Right lobe of liver (tissue), 6 donors: ENCODE measurements at regions not wholly inside any gene's neighbourhood (a gene's known extent, or its start where the extent isn't known, plus 50 kb on each side); places are given as distances from the start of the nearest gene placed in this dataset.

ENCODE experiments used
- ATAC-seq, 4 donors: fragments of 200-7000 bp; cut with Tn5 transposase; one replicate each; pipeline ENCODE4 v1.9.1; 2020; ENCODE audit warnings: mild to moderate bottlenecking in 4 of 4, moderate library complexity in 4 of 4
- DNase-seq, 3 donors: peaks; one replicate each; pipeline ENCODE4 v3.0.0-alpha.2; 2020
- H3K27ac ChIP-seq, 3 donors: fragments of 200-600 bp; one replicate each; pipeline ENCODE4 v1.8.0; 2022
- H3K27me3 ChIP-seq, 2 donors: fragments of 200-600 bp; one replicate each; pipeline ENCODE4 v1.8.0; 2022
- H3K36me3 ChIP-seq, 4 donors: fragments of 200-600 bp; sonication (generic) in 1 of 4; one replicate each; pipeline versions ENCODE4 v1.5.1 to v1.8.0; 2017 to 2022; ENCODE audit warnings: control low read depth in 1 of 4
- H3K4me1 ChIP-seq, 4 donors: fragments of 200-600 bp; sonication (generic) in 1 of 4; one replicate each; pipeline versions ENCODE4 v1.5.1 to v1.8.0; 2017 to 2022; ENCODE audit warnings: control low read depth in 1 of 4
- H3K4me3 ChIP-seq, 3 donors: fragments of 200-600 bp; one replicate each; pipeline ENCODE4 v1.8.0; 2022
- H3K9me3 ChIP-seq, 4 donors: fragments of 200-600 bp; sonication (generic) in 1 of 4; one replicate each; pipeline versions ENCODE4 v1.5.1 to v1.8.0; 2017 to 2022; ENCODE audit warnings: control low read depth in 1 of 4
- POLR2A ChIP-seq: fragments of 450-650 bp; IDR thresholded peaks from one replicate; pipeline ENCODE4 v1.6.1; 2017; ENCODE audit warnings: antibody characterized with exemption, mild to moderate bottlenecking
- WGBS: methylation state at CpG from one replicate; pipeline ENCODE4 v1.1.6; 2018; ENCODE audit warnings: low coverage, low lambda C conversion rate; ENCODE audit not compliant: insufficient coverage; ENCODE audit errors: missing lambda C conversion rate; 5-methylcytosine and 5-hydroxymethylcytosine counted together
- intact Hi-C, 2 donors: fragments of 100-400 bp; cut with DNase I; formaldehyde crosslinking; loops; one replicate each; pipeline versions ENCODE4 v1.11.2 to v1.14.1; 2022
- TF ChIP-seq, protein P1 (sequence below), 4 donors: fragments of 200-600 bp in 3 of 4; fragments of 450-650 bp in 1 of 4; IDR thresholded peaks; one replicate each; pipeline versions ENCODE4 v1.5.1 to v1.8.0; 2016 to 2022; ENCODE audit warnings: antibody characterized with exemption in 4 of 4, mild to moderate bottlenecking in 2 of 4
- donor health status: DM: no; HTN: yes; CAD: no.
- donor health status: DM: no; HTN: no; CAD: no.
- donor health status: DM: no; HTN: no; CAD: no.
- donor health status: DM: no; HTN: yes; CAD: no.
- donor health status: DM: no; HTN: yes; CAD: no.

DNA sequence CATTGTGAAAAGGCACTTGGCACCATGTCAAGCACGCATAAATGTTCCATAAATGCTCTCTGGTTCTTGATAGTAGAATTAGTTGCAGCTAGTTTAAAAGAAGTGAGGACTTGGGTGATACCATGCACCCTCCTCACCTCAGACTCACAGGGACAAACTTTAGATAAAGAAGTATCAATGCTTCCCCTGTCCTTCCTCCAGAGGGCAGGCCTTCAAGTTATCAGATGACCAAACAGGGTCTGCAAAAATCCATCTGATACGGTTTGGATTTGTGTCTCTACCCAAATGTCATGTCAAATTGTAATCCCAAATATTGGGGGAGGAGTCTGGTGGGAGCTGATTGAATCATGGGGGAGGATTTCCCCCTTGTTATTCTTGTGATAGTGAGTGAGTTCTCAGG is 54.1 kb downstream of the C1QL2 start:
- Histone ChIP-seq H3K27me3 (no peaks in the 10 kb centered on the region), H3K4me3 (no peak overlapping the region), H3K27ac (no peak overlapping the region), H3K9me3 (no peaks in the 10 kb centered on the region), H3K36me3 (no peaks in the 10 kb centered on the region), H3K4me1 (no peaks in the 10 kb centered on the region)
- no peak for ATAC-seq
- no peak for TF ChIP-seq POLR2A
- TF ChIP-seq, protein P1, sequence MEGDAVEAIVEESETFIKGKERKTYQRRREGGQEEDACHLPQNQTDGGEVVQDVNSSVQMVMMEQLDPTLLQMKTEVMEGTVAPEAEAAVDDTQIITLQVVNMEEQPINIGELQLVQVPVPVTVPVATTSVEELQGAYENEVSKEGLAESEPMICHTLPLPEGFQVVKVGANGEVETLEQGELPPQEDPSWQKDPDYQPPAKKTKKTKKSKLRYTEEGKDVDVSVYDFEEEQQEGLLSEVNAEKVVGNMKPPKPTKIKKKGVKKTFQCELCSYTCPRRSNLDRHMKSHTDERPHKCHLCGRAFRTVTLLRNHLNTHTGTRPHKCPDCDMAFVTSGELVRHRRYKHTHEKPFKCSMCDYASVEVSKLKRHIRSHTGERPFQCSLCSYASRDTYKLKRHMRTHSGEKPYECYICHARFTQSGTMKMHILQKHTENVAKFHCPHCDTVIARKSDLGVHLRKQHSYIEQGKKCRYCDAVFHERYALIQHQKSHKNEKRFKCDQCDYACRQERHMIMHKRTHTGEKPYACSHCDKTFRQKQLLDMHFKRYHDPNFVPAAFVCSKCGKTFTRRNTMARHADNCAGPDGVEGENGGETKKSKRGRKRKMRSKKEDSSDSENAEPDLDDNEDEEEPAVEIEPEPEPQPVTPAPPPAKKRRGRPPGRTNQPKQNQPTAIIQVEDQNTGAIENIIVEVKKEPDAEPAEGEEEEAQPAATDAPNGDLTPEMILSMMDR (IDR thresholded peaks at IDR 0.05) = no peak
- no peak for DNase-seq
- WGBS = 17% methylated on average over 2 of the region's 2 CpGs
- intact Hi-C loops = no loop called here

DNA sequence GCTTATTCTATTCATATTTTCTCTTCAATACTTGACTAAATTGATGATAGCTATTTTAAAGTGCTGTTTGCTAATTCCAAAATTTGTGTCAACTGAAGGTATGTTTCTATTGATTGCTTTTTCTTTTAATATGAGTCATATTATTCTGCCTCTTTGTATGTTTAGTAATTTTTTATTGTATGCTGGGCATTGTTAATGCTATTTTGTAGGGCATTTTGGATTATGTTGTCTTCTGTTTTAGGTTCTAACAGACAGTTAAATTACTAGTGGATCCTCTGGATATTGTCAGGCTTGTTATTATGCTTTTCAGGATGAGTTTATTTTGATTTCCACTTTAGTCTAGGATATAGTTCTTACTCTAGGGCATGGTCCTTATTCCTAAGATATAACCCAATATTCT is 55.6 kb downstream of the C1QL2 start:
- intact Hi-C loops = no loop called here
- Histone ChIP-seq H3K36me3 (no peaks in the 10 kb centered on the region), H3K9me3 (no peaks in the 10 kb centered on the region), H3K4me1 (no peaks in the 10 kb centered on the region), H3K27ac (no peak overlapping the region), H3K27me3 (no peaks in the 10 kb centered on the region), H3K4me3 (no peak overlapping the region)
- TF ChIP-seq, protein P1 (IDR thresholded peaks at IDR 0.05) = no peak
- DNase-seq = no peak
- no peak for ATAC-seq

DNA sequence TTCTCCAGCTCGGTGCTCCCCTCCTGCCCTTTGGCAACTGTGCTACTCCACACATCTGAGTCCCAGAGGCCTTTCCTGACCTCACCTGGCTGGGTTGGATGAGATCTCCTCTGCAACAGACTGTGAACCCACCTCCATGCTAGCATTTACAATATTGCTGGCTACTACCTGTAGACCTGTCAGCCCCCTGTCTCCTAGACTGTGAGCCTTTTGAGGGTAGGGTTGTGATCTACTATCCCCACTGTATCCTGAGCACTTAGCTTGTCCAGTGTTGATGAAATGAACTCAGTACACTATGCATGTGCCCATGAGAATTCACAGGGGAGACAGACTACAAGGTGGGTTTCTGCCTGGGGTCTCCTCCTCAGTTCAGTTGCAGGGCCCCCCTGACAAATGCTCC is 70.1 kb downstream of the C1QL2 start:
- 80% methylated on average over 1 of the region's 1 CpG for WGBS
- ATAC-seq = no peak
- no peak overlapping the region for H3K27ac ChIP-seq
- H3K27me3 ChIP-seq = no peaks in the 10 kb centered on the region
- intact Hi-C loops = no loop called here
- no peaks in the 10 kb centered on the region for H3K36me3 ChIP-seq
- TF ChIP-seq POLR2A = no peak
- TF ChIP-seq, protein P1 (IDR thresholded peaks at IDR 0.05) = no peak
- H3K4me3 ChIP-seq = no peak overlapping the region
- H3K9me3 ChIP-seq = no peaks in the 10 kb centered on the region
- DNase-seq = no peak
- H3K4me1 ChIP-seq = no peaks in the 10 kb centered on the region

DNA sequence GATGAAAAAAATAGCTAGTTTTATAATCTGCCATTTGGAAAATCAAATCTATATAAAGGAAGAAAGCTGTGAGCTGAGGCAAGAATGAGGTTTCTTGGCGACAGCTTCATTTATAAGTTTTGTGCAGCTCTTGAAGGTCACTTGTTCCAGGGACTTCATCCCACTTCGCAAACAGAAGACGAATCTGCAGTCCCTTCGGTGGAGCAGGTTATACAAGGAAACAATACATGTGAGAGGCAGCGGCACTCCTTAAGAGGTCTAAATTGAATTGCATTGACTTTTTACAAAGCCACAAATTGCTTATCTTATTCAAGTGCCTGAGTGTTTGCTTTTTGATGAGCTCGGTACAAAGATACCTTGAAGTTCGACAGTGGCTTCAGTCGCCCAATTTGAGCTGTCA is 72.2 kb downstream of the C1QL2 start:
- TF ChIP-seq, protein P1 (IDR thresholded peaks at IDR 0.05) = no peak
- no peak for TF ChIP-seq POLR2A
- no peak for DNase-seq
- Histone ChIP-seq H3K36me3 (no peaks in the 10 kb centered on the region), H3K4me1 (no peaks in the 10 kb centered on the region), H3K27me3 (no peaks in the 10 kb centered on the region), H3K9me3 (no peaks in the 10 kb centered on the region), H3K4me3 (no peak overlapping the region), H3K27ac (no peak overlapping the region)
- 60% methylated on average over 8 of the region's 8 CpGs for WGBS
- intact Hi-C loops = no loop called here
- no peak for ATAC-seq

DNA sequence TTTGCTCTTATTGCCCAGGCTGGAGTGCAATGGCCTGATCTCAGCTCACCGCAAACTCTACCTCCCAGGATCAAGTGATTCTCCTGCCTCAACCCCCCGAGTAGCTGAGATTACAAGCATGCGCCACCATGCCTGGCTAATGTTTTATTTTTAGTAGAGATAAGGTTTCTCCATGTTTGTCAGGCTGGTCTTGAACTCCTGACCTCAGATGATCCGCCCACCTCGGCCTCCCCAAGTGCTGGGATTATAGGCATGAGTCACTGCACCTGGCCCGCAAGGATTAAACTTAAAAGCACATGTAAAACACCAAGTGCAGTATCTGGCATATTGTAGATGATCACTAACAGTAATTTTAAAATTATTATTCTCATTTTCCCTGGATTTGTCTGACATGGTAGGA is 72.9 kb downstream of the C1QL2 start:
- H3K4me3 ChIP-seq = no peak overlapping the region
- H3K9me3 ChIP-seq = no peaks in the 10 kb centered on the region
- ATAC-seq = peak in 1 of 4 donors; percentile 29
- H3K36me3 ChIP-seq = no peaks in the 10 kb centered on the region
- intact Hi-C loops = no loop called here
- TF ChIP-seq, protein P1 (IDR thresholded peaks at IDR 0.05) = no peak
- TF ChIP-seq POLR2A = no peak
- DNase-seq = no peak
- H3K27ac ChIP-seq = no peak overlapping the region
- H3K27me3 ChIP-seq = no peaks in the 10 kb centered on the region
- 48% methylated on average over 6 of the region's 6 CpGs for WGBS
- no peaks in the 10 kb centered on the region for H3K4me1 ChIP-seq
